HEK293T (cell line): ENCODE measurements at regions not wholly inside any gene's neighbourhood (a gene's known extent, or its start where the extent isn't known, plus 50 kb on each side); places are given as distances from the start of the nearest gene placed in this dataset.

Experiments used
- BHLHE40 ChIP-seq: fragments of 450-650 bp; IDR thresholded peaks from 2 replicates; pipeline ENCODE4 v1.6.1; 2016; ENCODE audit warnings: mild to moderate bottlenecking, moderate library complexity, borderline replicate concordance
- ELF4 ChIP-seq: fragments of 450-650 bp; IDR thresholded peaks from 2 replicates; pipeline ENCODE4 v1.6.1; 2017; ENCODE audit warnings: antibody characterized with exemption
- FOXA1 ChIP-seq: fragments of 450-650 bp; IDR thresholded peaks from 2 replicates; pipeline ENCODE4 v1.6.1; 2016; ENCODE audit warnings: mild to moderate bottlenecking
- FOXK2 ChIP-seq: fragments of 450-650 bp; IDR thresholded peaks from 2 replicates; pipeline ENCODE4 v1.6.1; 2016; ENCODE audit warnings: mild to moderate bottlenecking
- FOXM1 ChIP-seq: fragments of 450-650 bp; IDR thresholded peaks from 2 replicates; pipeline ENCODE4 v1.6.1; 2017; ENCODE audit warnings: mild to moderate bottlenecking, borderline replicate concordance
- SP1 ChIP-seq: fragments of 450-650 bp; IDR thresholded peaks from 2 replicates; pipeline ENCODE4 v1.6.1; 2017
- TARDBP ChIP-seq: fragments of 450-650 bp; IDR thresholded peaks from 2 replicates; pipeline ENCODE4 v1.6.1; 2016
- ZNF384 ChIP-seq: fragments of 450-650 bp; IDR thresholded peaks from 2 replicates; pipeline ENCODE4 v1.6.1; 2016

DNA sequence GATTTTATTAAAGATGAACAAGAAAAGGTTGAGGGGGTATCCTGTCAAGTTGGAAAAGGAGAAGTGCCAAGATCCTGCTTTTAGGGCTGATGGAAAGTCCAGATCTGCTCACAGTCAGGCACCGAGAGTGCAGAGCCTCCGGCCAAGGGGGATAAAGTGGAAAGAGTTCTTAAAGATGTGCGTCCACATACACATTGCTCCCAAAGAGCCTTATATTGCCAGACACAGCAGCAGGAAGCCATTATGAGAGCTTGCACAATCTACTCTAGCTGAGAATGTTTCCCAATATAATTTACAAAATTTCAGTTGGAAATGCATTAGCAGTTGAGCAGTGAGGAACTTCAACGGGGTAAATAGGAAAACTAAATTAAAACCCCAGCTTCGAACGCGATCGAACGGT, 95.6 kb downstream of the SALL1 start:
- TF ChIP-seq FOXK2 (no peak), ELF4 (no peak), FOXM1 (no peak), FOXA1 (no peak), ZNF384 (no peak), TARDBP (no peak), BHLHE40 (no peak), SP1 (no peak)
